ENCODE measurements at regions not wholly inside any gene's neighbourhood (a gene's known extent, or its start where the extent isn't known, plus 50 kb on each side); places are given as distances from the start of the nearest gene placed in this dataset.

GRCh38 chr21:35421221-35421620 is 372.1 kb upstream of the RUNX1 start:
- in situ Hi-C loops (cut with HindIII; ENCODE audit: low sequenced_read_pairs) = no loop called here
- no peak overlapping the region for H3K4me3 ChIP-seq (ENCODE audit: low read depth, low read length)
- no peak for DNase-seq (ENCODE audit: low read depth)
- TF ChIP-seq, protein P1, sequence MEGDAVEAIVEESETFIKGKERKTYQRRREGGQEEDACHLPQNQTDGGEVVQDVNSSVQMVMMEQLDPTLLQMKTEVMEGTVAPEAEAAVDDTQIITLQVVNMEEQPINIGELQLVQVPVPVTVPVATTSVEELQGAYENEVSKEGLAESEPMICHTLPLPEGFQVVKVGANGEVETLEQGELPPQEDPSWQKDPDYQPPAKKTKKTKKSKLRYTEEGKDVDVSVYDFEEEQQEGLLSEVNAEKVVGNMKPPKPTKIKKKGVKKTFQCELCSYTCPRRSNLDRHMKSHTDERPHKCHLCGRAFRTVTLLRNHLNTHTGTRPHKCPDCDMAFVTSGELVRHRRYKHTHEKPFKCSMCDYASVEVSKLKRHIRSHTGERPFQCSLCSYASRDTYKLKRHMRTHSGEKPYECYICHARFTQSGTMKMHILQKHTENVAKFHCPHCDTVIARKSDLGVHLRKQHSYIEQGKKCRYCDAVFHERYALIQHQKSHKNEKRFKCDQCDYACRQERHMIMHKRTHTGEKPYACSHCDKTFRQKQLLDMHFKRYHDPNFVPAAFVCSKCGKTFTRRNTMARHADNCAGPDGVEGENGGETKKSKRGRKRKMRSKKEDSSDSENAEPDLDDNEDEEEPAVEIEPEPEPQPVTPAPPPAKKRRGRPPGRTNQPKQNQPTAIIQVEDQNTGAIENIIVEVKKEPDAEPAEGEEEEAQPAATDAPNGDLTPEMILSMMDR (IDR thresholded peaks at IDR 0.05; ENCODE audit: low read depth, low read length, missing control alignments) = no peak

- H3K4me3 ChIP-seq (ENCODE audit: low read depth, low read length) = no peak overlapping the region
- DNase-seq (ENCODE audit: low read depth) = no peak
- TF ChIP-seq, protein P1 (IDR thresholded peaks at IDR 0.05; ENCODE audit: low read depth, low read length, missing control alignments) = no peak
- in situ Hi-C loops (cut with HindIII; ENCODE audit: low sequenced_read_pairs) = no loop called here
These were observed 371.6 kb upstream of the RUNX1 start for GRCh38 chr21:35420656-35421055.

GRCh38 chr21:35417762-35418161 is 368.7 kb upstream of the RUNX1 start:
- H3K4me3 ChIP-seq (ENCODE audit: low read depth, low read length) = no peak overlapping the region
- no peak for DNase-seq (ENCODE audit: low read depth)
- in situ Hi-C loops (cut with HindIII; ENCODE audit: low sequenced_read_pairs) = no loop called here
- TF ChIP-seq, protein P1 (IDR thresholded peaks at IDR 0.05; ENCODE audit: low read depth, low read length, missing control alignments) = no peak

GRCh38 chr21:35416866-35417489 is 367.9 kb upstream of the RUNX1 start:
- in situ Hi-C loops (cut with HindIII; ENCODE audit: low sequenced_read_pairs) = no loop called here
- DNase-seq (ENCODE audit: low read depth) = no peak
- TF ChIP-seq, protein P1 (IDR thresholded peaks at IDR 0.05; ENCODE audit: low read depth, low read length, missing control alignments) = no peak
- no peak overlapping the region for H3K4me3 ChIP-seq (ENCODE audit: low read depth, low read length)

- in situ Hi-C loops (cut with HindIII; ENCODE audit: low sequenced_read_pairs) = no loop called here
- no peak for DNase-seq (ENCODE audit: low read depth)
- H3K4me3 ChIP-seq (ENCODE audit: low read depth, low read length) = no peak overlapping the region
- TF ChIP-seq, protein P1 (IDR thresholded peaks at IDR 0.05; ENCODE audit: low read depth, low read length, missing control alignments) = no peak
These were observed 365.5 kb upstream of the RUNX1 start for GRCh38 chr21:35414507-35415139.

DNA sequence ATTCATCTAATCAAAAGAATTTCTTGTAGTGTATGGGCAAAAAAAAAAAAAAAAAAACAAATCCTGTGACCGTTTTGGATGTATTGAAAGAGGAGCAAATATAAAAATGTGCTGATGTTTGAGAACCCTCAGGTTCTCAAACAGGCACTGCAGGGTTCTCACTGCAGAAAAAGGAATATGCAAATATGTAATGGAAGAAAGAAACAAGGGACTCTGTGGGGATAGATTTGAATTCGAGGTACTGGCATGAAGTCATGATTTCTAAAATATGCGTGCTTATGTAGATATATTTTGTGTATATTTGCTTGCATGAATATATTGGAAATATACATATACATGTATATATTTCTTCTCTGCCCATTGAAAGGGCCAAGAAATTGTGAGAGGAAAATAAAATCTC is 365.0 kb upstream of the RUNX1 start:
- TF ChIP-seq, protein P1 (IDR thresholded peaks at IDR 0.05; ENCODE audit: low read depth, low read length, missing control alignments) = no peak
- in situ Hi-C loops (cut with HindIII; ENCODE audit: low sequenced_read_pairs) = no loop called here
- no peak overlapping the region for H3K4me3 ChIP-seq (ENCODE audit: low read depth, low read length)
- DNase-seq (ENCODE audit: low read depth) = no peak
